Tibial nerve (tissue), 4 donors: ENCODE measurements at regions not wholly inside any gene's neighbourhood (a gene's known extent, or its start where the extent isn't known, plus 50 kb on each side); places are given as distances from the start of the nearest gene placed in this dataset.

Source experiments
- CTCF ChIP-seq, 5 experiments: fragments of 200-600 bp in 3 of 5; fragments of 450-650 bp in 2 of 5; sonication (generic) in 3 of 5; IDR thresholded peaks; one replicate each; pipeline ENCODE4 v1.5.1; 2016 to 2019; ENCODE audit warnings: antibody characterized with exemption in 5 of 5, mild to moderate bottlenecking in 3 of 5, moderate library complexity in 2 of 5
- EP300 ChIP-seq, 2 donors: sonication (generic); formaldehyde crosslinking; IDR thresholded peaks; one replicate each; pipeline ENCODE4 v1.6.1; 2017; ENCODE audit warnings: antibody characterized with exemption in 2 of 2, mild to moderate bottlenecking in 1 of 2
- POLR2A ChIP-seq, 2 donors: fragments of 450-650 bp; IDR thresholded peaks; one replicate each; pipeline ENCODE4 v1.6.1; 2017; ENCODE audit warnings: antibody characterized with exemption in 2 of 2, mild to moderate bottlenecking in 2 of 2, moderate library complexity in 2 of 2

DNA sequence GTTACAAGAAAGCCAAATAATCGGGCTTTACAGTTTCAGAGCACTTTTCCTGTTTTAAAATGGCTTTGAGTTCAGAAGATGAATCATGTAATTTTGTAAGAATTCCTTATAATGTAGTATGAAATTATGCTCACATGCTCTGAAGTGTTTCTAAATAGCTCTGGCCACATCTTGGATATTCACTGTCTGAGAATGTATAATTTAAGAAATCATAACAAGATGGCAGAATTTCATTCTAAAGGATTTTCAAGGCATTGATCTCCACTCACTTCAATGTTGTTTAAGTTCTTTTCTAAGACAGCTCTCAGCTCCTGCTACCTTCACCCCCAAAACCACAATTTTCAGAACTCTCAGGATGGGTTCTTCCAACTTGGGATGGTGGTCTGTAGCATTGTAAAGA, 180.1 kb downstream of the DACT1 start:
- TF ChIP-seq CTCF (IDR thresholded peaks at IDR 0.05) (no peak), POLR2A (IDR thresholded peaks at IDR 0.05) (no peak), EP300 (IDR thresholded peaks at IDR 0.05) (no peak)
